HG03108 (cell line): ENCODE measurements at regions not wholly inside any gene's neighbourhood (a gene's known extent, or its start where the extent isn't known, plus 50 kb on each side); places are given as distances from the start of the nearest gene placed in this dataset.
"Not testable (repeated sequence)": the region's sequence is repeated elsewhere in the genome, so short reads cannot be mapped to it uniquely, and the experiment has no call there.

Experiments used
- ATAC-seq: cut with Tn5 transposase; IDR thresholded peaks from one replicate; pipeline ENCODE4 v1.9.1; 2021; ENCODE audit warnings: moderate library complexity; ENCODE audit not compliant: unreplicated experiment

DNA sequence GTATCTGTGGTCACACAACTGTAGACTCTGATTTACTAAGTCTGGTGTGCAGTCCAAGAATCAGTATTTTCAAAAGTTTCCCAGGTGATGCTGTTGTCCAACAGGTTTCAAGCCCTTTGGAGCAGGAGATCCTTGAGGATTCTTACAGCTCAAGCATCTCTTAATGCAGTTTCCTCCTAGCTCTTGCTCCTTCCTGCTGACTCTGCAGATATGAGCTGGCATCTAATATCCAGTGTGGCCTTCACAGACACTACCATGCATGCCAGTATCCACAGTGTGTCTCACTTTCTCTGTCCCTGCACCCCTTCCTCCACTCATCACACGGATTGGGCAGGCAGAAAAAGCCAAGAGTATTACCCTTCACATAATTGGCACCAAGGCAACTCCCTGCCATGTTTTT, 182.2 kb upstream of the TNC start:
- no peak for ATAC-seq

- ATAC-seq, result no peak
Measured at GRCh38 chr9:115300874-115301273, 182.9 kb upstream of the TNC start.

- no peak for ATAC-seq
Measured at GRCh38 chr9:115301581-115301980, 183.6 kb upstream of the TNC start.

GRCh38 chr9:115305543-115305942, 187.6 kb upstream of the TNC start:
- ATAC-seq, result no peak

- no peak for ATAC-seq
Measured at GRCh38 chr9:115306865-115307264, 188.9 kb upstream of the TNC start.

GRCh38 chr9:115313545-115313944, 195.6 kb upstream of the TNC start:
- ATAC-seq, result no peak

GRCh38 chr9:115326461-115326860, 208.5 kb upstream of the TNC start:
- no peak for ATAC-seq

DNA sequence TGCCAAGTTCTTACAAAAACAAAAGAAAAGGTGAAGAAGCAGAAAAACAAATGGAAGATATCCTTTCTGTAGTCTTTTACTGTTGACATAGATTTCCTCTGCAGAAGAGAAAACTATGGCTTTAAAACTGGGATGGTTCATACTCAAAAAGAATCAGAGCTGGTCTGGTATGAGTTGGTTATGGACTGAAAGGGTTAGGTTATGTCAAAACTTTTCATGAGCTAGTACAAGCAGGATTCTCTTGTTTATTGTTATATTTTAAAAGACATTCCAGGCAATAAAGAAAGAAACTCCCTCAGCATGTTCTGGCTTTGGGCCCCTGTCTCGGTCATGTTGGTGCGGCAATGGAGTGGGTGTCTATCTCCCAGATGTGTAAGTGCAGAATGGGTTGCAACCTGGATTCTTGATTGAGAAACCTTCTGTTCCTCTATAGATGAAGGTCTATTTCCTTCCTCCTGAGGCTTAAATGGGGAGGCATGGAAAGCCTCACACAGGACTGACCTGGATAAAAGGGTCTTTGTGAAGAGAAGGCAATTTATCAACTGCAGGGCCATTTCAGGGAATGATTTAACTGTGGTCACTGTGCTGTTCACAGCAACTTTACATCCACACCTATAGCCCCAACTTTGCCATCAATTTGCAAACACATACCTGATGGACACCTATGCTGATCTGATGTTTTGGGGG, 209.6 kb upstream of the TNC start:
- no peak for ATAC-seq

- ATAC-seq, result no peak
Measured at GRCh38 chr9:115328228-115328627, 210.3 kb upstream of the TNC start.

DNA sequence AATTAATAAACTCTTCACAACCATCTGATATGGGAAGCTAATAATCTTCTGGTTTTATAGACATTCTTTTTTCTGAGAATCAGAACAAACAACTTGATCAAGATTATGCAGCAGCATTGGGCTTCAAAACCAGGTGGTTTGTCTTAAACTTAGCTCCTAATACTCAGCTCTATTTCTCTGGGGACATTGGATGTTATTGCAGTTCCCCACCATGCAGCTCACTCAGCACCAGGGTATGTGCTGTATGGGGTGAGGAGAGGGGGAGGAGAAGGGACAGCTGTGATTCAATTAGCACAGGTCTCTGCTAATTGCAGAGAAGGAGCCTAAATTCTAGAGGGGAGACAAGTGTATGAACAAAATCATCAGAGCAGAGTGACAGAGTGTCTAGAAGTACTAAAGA, 210.7 kb upstream of the TNC start:
- ATAC-seq, result no peak

GRCh38 chr9:115333277-115334070, 215.5 kb upstream of the TNC start:
- no peak for ATAC-seq

- no peak for ATAC-seq
Measured at GRCh38 chr9:115335439-115335838, 217.5 kb upstream of the TNC start.

GRCh38 chr9:115340314-115340713, 222.4 kb upstream of the TNC start:
- ATAC-seq, result no peak

- ATAC-seq, result no peak
Measured at GRCh38 chr9:115341426-115341825, 223.5 kb upstream of the TNC start.

DNA sequence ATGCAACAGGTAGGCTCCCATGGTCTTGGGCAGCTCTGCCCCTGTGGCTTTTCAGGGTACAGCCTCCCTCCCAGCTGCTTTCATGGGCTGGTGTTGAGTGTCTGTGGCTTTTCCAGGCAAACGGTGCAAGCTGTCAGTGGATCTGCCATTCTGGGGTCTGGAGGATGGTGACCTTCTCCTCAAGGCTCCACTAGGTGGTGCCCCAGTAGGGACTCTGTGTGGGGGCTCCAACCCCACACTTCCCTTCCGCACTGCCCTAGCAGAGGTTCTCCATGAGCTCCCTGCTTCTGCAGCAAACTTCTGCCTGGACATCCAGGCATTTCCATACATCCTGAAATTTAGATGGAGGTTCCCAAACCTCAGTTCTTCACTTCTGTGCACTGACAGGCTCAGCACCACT, 229.8 kb upstream of the TNC start:
- not testable (repeated sequence) for ATAC-seq

DNA sequence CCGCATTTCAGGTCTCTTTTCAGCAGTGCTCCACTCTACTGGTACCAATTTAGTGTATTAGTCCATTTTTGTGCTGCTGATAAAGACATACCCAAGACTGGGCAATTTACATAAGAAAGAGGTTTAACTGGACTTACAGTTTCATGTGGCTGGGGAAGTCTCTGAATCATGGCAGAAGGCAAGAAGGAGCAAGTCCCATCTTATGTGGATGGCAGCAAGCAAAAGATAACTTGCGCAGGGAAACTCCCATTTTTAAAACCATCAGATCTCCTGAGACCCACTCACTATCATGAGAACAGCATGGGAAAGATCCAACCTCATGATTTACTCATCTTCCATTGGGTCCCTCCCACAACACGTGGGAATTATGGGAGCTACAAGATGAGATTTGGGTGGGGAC, 231.0 kb upstream of the TNC start:
- not testable (repeated sequence) for ATAC-seq

DNA sequence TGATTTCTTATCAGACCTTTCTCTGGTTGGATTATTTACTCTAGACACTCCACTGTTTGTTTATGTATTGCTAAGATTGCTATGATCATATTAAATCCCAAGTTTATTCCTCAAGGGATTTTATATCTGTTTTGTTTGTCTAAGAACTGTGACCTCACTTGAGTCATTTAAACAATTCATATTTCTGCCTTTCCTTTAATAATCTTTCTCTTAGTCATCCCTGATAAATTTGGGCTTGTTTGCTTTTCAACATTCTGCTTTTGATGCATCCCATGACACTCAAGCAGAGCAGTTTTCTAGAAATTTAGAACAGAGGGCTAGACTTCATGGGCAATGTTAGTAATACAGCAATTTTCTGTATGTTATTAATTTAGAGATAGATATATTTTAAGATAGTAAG, 231.6 kb upstream of the TNC start:
- no peak for ATAC-seq

DNA sequence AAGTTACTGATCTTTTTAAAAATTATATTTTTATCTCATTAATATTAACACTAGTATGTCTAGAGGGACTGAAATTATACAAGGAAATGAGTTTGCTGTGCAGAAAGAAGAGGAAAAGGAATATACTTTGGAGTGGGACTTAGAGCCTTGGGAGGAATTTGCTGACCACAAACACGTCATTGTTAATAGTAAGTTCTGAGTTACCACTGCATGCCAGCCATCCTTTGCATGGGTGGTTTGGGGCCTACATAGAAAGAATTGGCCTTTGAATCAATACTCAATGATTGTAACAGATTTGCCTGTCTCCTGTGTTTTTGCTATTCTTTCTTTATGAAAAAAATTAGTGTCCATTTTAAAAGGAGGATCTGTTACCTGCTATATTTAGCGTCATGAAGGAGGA, 232.6 kb upstream of the TNC start:
- no peak for ATAC-seq

DNA sequence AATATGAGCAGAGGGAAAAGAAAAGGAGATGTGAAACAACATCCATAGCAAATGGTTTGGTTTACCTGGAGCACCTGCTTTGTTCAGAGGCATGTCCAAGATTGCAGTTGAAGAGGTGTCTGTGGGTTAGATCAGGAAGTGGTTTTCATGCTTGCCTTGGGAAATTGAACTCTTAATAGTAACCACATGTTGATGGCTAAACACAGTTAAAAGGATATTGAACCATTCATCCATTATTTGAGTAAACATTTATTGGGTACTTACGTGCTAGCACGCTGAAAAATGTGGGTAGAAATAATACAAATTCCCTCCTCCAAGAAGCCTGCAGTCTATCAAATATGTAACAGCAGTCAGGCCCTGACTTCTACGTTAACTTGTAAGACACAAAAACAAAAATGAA, 235.7 kb upstream of the TNC start:
- no peak for ATAC-seq

- ATAC-seq, result no peak
Measured at GRCh38 chr9:115357821-115358220, 239.9 kb upstream of the TNC start.

- ATAC-seq, result no peak
Measured at GRCh38 chr9:115359017-115359780, 241.2 kb upstream of the TNC start.

DNA sequence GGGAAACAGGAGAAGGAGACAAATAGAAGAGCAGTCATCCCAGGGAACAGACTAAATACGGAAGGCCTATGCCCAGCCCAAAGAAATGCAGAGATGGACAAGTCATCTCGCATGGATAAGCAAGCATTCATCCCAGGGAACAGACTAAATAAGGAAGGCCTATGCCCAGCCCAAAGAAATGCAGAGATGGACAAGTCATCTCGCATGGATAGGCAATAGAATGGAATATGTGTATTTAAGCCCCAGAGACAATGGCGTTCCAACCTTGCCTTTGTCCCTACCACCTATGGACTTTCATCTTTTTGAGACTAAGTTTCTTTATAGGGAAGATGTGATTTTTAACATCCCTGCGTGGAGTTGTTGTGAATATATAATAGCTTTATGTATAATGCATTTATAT, 242.2 kb upstream of the TNC start:
- ATAC-seq, result no peak
